DMS153 (cell line): ENCODE measurements at regions not wholly inside any gene's neighbourhood (a gene's known extent, or its start where the extent isn't known, plus 50 kb on each side); places are given as distances from the start of the nearest gene placed in this dataset.

Experiments
- DNase-seq: peaks from one replicate; lab custom pipeline; 2025; lab: John Stamatoyannopoulos, UW

DNA sequence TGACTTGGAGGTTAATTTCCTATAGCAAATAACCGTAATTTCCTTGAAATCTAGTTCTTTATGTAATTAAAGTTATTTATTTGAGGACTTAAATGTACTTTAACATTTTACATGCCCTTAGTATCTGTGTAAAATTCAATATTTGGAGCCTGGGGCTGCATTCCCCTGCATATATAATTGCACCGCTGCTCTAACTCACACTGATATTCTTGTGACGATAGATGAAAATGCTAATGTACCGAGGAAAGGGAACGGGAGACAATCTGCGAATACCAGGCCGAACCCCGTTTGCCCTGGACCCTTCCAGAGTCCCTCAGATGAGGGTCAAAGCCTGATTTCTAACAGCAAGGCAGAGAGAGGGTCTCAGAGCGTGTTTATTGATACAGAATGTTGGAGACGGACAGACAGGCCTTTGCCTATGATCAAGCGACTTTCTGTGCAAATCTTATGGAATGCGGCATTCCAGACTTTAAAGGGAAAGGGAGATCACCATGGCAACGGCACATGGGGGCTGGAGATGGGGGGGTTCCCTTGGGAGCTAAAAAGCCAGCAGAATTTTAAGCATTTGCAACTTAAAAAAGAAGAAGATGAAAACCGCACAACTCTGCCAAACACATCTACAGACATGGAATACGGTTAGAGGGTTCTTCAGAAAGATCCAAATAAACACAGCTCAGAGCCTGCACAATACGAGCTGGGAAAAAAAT lies 57.6 kb upstream of the TWIST2 start:
- DNase-seq = no peak

DNA sequence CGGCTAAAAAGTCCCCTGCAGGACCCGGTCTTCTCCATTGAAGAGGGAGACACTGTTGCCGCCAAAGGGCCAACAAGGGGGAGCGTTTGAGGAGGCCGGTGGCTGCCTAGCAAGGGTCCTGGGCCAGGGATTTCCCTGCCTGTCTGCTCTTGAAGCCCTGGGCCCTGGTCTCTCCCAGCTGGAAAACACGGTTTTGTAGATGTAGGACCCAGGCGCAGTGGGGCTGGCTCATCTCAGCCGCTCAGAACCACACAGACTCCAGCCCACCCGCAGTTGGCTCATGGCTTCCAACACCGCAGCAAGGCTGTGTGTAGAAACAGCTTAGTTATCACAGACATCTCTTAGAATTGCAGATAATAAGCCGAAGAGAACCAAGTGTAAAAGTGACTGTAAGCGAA lies 57.1 kb upstream of the TWIST2 start:
- DNase-seq = no peak

DNA sequence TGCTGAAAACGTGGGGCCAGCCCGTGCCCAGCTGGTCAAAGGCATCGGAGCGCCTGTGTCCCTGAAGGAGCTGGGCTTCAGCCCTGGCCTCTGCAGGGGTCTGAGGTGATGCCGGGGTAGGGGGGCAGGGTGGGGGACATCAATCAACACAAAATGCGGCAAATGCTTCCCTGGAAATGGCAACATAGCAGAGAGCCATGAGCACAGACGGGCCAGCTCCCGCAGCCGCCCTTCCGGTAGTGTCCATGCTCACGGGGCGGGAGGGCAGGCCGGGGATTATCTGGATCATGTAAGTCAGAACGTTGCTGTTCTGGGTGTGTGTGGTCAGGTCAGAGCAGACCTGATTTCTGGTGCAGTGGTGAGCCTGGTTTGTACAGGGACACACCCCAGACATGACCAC lies 56.5 kb upstream of the TWIST2 start:
- DNase-seq = no peak

DNA sequence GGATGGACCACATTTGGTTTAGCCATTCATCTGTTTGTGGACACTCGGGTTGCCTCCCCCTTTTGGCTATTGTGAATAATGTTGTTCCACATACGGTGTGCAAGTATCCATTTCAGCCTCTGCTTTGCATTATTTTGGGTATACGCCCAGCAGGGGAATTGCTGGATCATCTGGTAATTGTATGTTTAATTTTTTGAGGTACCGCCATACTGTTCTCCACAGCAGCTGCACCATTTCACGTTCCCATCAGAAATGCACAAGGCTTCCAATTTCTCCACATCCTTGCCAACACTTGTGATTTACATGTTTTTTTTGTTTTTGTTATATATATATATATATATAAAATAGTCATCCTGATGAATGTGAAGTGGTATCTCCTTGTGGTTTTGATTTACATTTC lies 54.6 kb upstream of the TWIST2 start:
- no peak for DNase-seq

DNA sequence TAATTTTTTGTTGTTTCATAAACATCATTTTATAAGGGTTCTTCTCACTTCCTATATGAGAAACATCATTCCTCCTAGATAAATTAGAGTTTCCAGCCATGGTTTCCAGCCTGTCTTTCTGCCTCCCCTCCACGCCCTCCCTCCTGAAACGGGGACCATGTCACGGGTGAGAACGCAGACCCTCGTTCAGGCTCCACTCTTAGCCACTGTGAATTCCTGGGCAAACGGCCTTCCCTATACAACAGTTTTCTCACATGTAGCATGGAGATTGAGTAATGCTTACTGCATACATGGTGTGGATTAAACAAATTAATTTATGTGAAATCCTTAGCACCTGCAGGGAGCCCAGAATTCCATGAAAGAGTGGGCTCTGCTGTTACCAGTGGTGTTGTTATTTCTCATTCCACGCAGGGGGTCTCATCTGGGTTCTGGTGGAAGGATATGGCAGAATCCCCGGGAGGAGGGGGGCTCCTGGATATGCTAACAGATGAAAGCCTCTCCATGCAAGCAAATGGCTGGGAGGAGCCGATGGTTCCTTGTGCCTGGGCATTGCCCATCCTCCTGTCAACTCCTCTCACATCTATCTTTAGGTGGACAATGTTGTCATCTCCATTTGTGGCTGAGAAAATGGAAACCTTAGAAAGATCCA lies 54.0 kb upstream of the TWIST2 start:
- DNase-seq = no peak

DNA sequence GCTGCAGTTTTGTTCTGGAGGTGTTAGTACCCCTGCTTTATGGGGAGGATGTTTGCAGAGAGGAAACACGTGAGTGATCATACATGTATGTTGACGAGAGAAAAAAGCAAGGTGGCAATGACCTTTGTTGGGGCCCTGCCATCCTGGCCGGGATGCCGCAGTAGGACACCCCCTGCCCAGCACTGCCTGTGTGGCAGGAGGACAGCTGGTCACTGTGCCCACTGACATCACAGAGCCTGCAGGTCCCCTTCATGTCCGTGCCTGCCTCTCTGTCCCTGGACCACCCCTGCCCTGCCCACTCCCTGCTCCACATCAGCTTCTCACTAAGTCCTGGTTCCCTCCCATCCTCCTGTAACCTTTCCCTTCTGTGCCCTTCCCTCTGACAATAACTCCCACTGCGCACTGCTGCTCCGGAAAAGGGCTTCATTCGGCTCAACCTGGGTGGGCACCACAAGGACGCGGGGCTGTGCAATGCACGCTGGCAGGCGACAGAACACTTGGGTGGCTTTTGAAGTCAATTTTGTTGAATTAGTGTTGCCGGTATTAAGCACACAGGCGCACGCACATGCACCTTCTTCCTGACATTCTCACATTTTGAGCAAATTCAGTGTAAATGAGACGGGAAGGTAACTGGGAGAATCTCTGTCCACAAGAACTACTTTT lies 51.5 kb upstream of the TWIST2 start:
- no peak for DNase-seq

DNA sequence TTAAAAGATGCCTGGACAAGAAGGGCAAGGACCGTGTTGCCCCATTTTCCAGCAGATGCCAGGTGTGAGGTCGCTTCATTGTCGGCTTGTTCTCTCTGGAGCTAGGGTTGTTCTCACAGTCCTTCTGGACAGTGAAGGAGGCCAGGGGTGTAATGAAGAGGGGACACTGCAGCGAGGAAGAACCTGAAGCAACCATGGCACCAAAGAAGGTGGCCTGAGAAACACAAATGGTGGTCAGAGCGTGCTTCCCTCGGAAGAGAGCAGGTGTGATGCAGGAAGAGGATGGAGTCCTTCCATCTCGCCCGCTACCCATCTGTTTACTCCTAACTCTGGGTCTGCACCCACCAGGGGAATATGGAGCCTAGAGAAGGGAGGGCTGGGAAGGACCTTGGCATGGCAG lies 50.3 kb upstream of the TWIST2 start:
- no peak for DNase-seq
